Right hindlimb (tissue), 1 donor: ENCODE measurements at regions not wholly inside any gene's neighbourhood (a gene's known extent, or its start where the extent isn't known, plus 50 kb on each side); places are given as distances from the start of the nearest gene placed in this dataset.
"Not testable (repeated sequence)": the region's sequence is repeated elsewhere in the genome, so short reads cannot be mapped to it uniquely, and the experiment has no call there.

Experiments
- DNase-seq: peaks from one replicate; pipeline ENCODE4 v3.0.0-alpha.2; 2018

- DNase-seq: no peak
Measured at GRCh38 chr12:125836647-125837046, 771.4 kb downstream of the AACS start.

GRCh38 chr12:125841332-125841731 is 776.1 kb downstream of the AACS start:
- DNase-seq: no peak

GRCh38 chr12:125852116-125852515 is 786.9 kb downstream of the AACS start:
- DNase-seq: no peak

GRCh38 chr12:125852679-125853078 is 787.4 kb downstream of the AACS start:
- no peak for DNase-seq

- DNase-seq: no peak
Measured at GRCh38 chr12:125853670-125854069, 788.4 kb downstream of the AACS start.

- DNase-seq: no peak
Measured at GRCh38 chr12:125856366-125856765, 791.1 kb downstream of the AACS start.

GRCh38 chr12:125856896-125857295 is 791.7 kb downstream of the AACS start:
- DNase-seq: no peak

GRCh38 chr12:125860672-125861288 is 795.5 kb downstream of the AACS start:
- DNase-seq: no peak

GRCh38 chr12:125861299-125862281 is 796.4 kb downstream of the AACS start:
- peak; percentile 89 for DNase-seq

- DNase-seq: not testable (repeated sequence)
Measured at GRCh38 chr12:125865236-125865635, 800.0 kb downstream of the AACS start.

- no peak for DNase-seq
Measured at GRCh38 chr12:125871811-125872594, 806.8 kb downstream of the AACS start.

GRCh38 chr12:125873016-125873415 is 807.8 kb downstream of the AACS start:
- no peak for DNase-seq

GRCh38 chr12:125878483-125878882 is 813.2 kb downstream of the AACS start:
- DNase-seq: no peak

GRCh38 chr12:125882141-125882540 is 816.9 kb downstream of the AACS start:
- DNase-seq: no peak

GRCh38 chr12:125888921-125889320 is 823.7 kb downstream of the AACS start:
- DNase-seq: no peak

- no peak for DNase-seq
Measured at GRCh38 chr12:125889742-125890141, 824.5 kb downstream of the AACS start.

GRCh38 chr12:125890366-125890905 is 825.2 kb downstream of the AACS start:
- DNase-seq: no peak

GRCh38 chr12:125890971-125891370 is 825.7 kb downstream of the AACS start:
- no peak for DNase-seq

GRCh38 chr12:125892276-125892675 is 827.0 kb downstream of the AACS start:
- DNase-seq: no peak

GRCh38 chr12:125902991-125903390 is 837.8 kb downstream of the AACS start:
- DNase-seq: no peak

- no peak for DNase-seq
Measured at GRCh38 chr12:125907351-125907750, 842.1 kb downstream of the AACS start.

- DNase-seq: no peak
Measured at GRCh38 chr12:125919856-125920470, 854.7 kb downstream of the AACS start.

- no peak for DNase-seq
Measured at GRCh38 chr12:125922330-125922729, 857.1 kb downstream of the AACS start.
